Kidney (tissue), 13 donors: ENCODE measurements at regions not wholly inside any gene's neighbourhood (a gene's known extent, or its start where the extent isn't known, plus 50 kb on each side); places are given as distances from the start of the nearest gene placed in this dataset.
A peak's percentile ranks its signal among the peaks of the same experiment; 100 is the strongest.

Experiments used
- DNase-seq, 5 donors: peaks; one replicate each; pipeline ENCODE4 v3.0.0-alpha.2; 2013 to 2020
- FAIRE-seq: peaks from 2 replicates; lab custom pipeline; 2012; peaks lifted over from hg19 to GRCh38; lab: Jason Lieb, UNC
- H3K27ac ChIP-seq, 2 donors: one replicate each; pipeline ENCODE4 v1.7.0; 2013; ENCODE audit warnings: low read depth in 2 of 2, low read length in 2 of 2, inconsistent platforms in 1 of 2
- H3K27me3 ChIP-seq: one replicate; pipeline ENCODE4 v1.7.1; 2013; ENCODE audit warnings: low read length, inconsistent platforms; ENCODE audit not compliant: control insufficient read depth, insufficient read depth
- H3K36me3 ChIP-seq, 3 donors: one replicate each; pipeline versions ENCODE4 v1.7.0 to v1.7.1; 2013; ENCODE audit warnings: low read length in 3 of 3, control low read depth in 1 of 3, inconsistent platforms in 1 of 3; ENCODE audit not compliant: insufficient read depth in 3 of 3, control insufficient read depth in 2 of 3
- H3K4me1 ChIP-seq, 3 donors: one replicate each; pipeline versions ENCODE4 v1.7.0 to v1.7.1; 2013; ENCODE audit warnings: low read length in 3 of 3, inconsistent platforms in 1 of 3, low read depth in 1 of 3; ENCODE audit not compliant: control insufficient read depth in 2 of 3, insufficient read depth in 2 of 3
- H3K4me3 ChIP-seq, 3 donors: one replicate each; pipeline versions ENCODE4 v1.7.0 to v1.8.1; 2013; ENCODE audit warnings: low read length in 3 of 3, control low read depth in 1 of 3, inconsistent platforms in 1 of 3
- H3K9ac ChIP-seq, 3 donors: one replicate each; pipeline versions ENCODE4 v1.7.0 to v1.7.1; 2013; ENCODE audit warnings: low read length in 3 of 3, control low read depth in 1 of 3, inconsistent platforms in 1 of 3
- H3K9me3 ChIP-seq, 3 donors: one replicate each; pipeline versions ENCODE4 v1.7.0 to v1.7.1; 2013; ENCODE audit warnings: low read length in 3 of 3, control low read depth in 1 of 3, inconsistent platforms in 1 of 3; ENCODE audit not compliant: control insufficient read depth in 2 of 3, insufficient read depth in 1 of 3
- intact Hi-C: fragments of 100-400 bp; cut with DNase I; formaldehyde crosslinking; loops from one replicate; pipeline ENCODE4 v1.11.1; 2022
- TF ChIP-seq, protein P1 (sequence below): IDR thresholded peaks from 3 replicates; pipeline ENCODE4 v1.5.1; 2012; ENCODE audit warnings: mild to moderate bottlenecking, moderate library complexity, borderline replicate concordance; ENCODE audit not compliant: insufficient read depth; ENCODE audit errors: extremely low read depth
- donor health status: control.
- donor health status: control.
- donor health status: control.
- donor health status: control.
- donor health status: control.
- donor health status: DM: yes; HTN: yes; CAD: no.
- donor health status: Normal renal cell carcinoma (clear cell type).

DNA sequence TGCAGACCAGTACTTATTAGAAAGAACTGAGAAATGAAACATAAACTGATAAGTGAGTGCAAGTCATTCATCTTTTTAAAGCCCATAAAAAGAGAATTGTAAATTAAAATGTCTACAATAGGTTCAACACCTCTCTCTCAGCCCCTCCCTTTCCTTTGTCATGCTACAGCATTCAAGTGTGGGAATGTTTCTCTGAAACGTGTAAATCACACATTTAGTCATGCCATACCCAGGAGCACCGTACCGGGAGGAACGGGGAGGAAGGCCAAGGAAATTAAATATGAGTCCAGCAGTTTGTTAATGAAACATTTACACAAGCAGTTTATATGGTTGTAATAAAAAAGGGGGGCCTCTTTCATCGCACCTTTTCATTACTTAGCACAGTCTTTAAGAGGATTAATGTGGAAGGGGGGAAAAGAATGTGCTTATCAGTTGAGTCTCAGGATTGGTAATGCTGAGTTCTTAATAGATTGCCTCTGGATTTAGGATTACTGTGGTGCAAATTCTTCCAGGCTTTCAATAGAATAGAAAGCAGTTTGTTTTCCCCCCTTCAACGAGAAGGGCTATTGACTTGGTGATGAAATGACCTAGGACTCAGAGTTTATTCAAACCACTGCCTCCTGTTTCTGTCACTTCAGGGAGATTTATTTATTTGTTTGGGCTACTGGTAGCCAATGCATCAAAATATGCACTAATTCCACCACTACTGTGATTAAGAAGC lies 176.0 kb upstream of the ZNF608 start:
- no peak overlapping the region for H3K4me3 ChIP-seq
- no peak overlapping the region for H3K27ac ChIP-seq
- H3K36me3 ChIP-seq, result no peaks in the 10 kb centered on the region
- H3K9ac ChIP-seq, result no peak overlapping the region
- DNase-seq, result peak in 1 of 5 donors; percentile 29
- intact Hi-C loops, result no loop called here
- H3K4me1 ChIP-seq, result peaks cover 0 to 5% (median 2%) of the 10 kb centered on the region in 3 donors
- FAIRE-seq, result no peak
- H3K27me3 ChIP-seq, result no peaks in the 10 kb centered on the region
- no peaks in the 10 kb centered on the region for H3K9me3 ChIP-seq
- TF ChIP-seq, protein P1, sequence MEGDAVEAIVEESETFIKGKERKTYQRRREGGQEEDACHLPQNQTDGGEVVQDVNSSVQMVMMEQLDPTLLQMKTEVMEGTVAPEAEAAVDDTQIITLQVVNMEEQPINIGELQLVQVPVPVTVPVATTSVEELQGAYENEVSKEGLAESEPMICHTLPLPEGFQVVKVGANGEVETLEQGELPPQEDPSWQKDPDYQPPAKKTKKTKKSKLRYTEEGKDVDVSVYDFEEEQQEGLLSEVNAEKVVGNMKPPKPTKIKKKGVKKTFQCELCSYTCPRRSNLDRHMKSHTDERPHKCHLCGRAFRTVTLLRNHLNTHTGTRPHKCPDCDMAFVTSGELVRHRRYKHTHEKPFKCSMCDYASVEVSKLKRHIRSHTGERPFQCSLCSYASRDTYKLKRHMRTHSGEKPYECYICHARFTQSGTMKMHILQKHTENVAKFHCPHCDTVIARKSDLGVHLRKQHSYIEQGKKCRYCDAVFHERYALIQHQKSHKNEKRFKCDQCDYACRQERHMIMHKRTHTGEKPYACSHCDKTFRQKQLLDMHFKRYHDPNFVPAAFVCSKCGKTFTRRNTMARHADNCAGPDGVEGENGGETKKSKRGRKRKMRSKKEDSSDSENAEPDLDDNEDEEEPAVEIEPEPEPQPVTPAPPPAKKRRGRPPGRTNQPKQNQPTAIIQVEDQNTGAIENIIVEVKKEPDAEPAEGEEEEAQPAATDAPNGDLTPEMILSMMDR, result no peak

DNA sequence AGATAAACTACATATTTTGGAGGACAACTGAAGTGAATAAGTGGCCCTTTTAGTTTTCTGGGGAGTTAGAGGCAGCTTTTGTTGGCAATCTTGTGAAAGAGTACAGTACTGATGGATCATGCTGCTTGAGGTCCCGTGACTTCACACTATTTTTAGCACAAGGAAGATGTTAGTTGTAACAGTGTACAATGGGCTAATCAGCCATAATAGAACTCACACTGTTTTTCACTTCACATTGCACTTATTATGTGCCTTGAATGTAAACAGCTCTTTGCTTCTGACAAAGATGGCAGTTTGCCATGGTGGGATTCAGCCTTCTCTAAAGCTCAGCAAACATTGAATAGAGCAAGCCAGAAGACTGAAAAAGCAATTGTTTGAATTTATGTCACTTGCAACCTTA lies 176.7 kb upstream of the ZNF608 start:
- H3K36me3 ChIP-seq, result no peaks in the 10 kb centered on the region
- DNase-seq, result peak in 1 of 5 donors; percentile 68
- H3K4me3 ChIP-seq, result no peak overlapping the region
- H3K9ac ChIP-seq, result no peak overlapping the region
- no peak for FAIRE-seq
- TF ChIP-seq, protein P1, result no peak
- intact Hi-C loops, result no loop called here
- H3K4me1 ChIP-seq, result peaks cover 0 to 5% (median 2%) of the 10 kb centered on the region in 3 donors
- H3K9me3 ChIP-seq, result no peaks in the 10 kb centered on the region
- H3K27ac ChIP-seq, result no peak overlapping the region
- no peaks in the 10 kb centered on the region for H3K27me3 ChIP-seq

DNA sequence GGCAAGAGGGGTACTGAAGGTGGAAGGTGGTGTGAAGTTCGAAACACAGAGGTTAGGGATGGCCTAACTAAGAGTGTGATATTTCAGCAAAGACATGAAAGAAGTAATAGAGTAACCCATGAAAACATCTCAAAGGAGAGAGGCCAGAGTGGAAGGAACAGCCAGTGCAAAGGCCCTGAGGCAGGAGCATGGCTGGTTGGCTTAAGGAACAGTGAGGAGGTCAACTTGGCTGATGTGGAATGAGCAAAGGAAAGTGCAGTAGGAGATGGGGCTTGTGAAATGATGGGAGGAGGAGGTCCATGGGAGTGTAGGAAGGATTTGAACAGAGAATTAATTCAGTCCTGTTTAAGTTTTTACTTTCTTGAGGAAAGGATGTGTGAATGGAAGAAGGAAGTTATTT lies 178.3 kb upstream of the ZNF608 start:
- DNase-seq, result no peak
- Histone ChIP-seq H3K27ac (no peak overlapping the region), H3K4me1 (peaks cover 0 to 5% (median 2%) of the 10 kb centered on the region in 3 donors), H3K27me3 (no peaks in the 10 kb centered on the region), H3K4me3 (no peak overlapping the region), H3K9ac (no peak overlapping the region), H3K36me3 (no peaks in the 10 kb centered on the region), H3K9me3 (no peaks in the 10 kb centered on the region)
- intact Hi-C loops, result no loop called here
- TF ChIP-seq, protein P1, result no peak
- no peak for FAIRE-seq

DNA sequence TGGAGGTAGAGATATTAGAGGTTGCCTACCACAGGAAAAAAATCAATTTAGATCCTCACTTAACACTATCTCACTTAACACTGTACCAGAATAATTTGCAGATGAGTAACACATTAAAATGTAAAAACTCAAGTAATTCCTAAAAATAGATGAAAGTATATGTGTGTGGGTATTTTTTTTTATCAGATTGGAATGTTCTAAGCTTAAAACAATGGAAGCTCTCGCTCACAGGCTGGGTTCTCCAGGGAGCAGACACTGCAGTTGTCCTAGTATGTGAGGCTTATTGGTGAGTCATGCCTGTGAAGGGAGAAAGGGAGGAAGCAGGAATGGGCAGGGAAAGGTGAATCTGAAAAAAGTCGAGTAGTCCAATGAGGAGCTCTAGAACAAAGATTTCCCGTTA lies 181.3 kb upstream of the ZNF608 start:
- no peak for FAIRE-seq
- H3K36me3 ChIP-seq, result no peaks in the 10 kb centered on the region
- TF ChIP-seq, protein P1, result no peak
- H3K9me3 ChIP-seq, result no peaks in the 10 kb centered on the region
- H3K27ac ChIP-seq, result no peak overlapping the region
- H3K4me1 ChIP-seq, result peaks cover 0 to 5% (median 2%) of the 10 kb centered on the region in 3 donors
- H3K9ac ChIP-seq, result no peak overlapping the region
- H3K27me3 ChIP-seq, result no peaks in the 10 kb centered on the region
- intact Hi-C loops, result no loop called here
- no peak for DNase-seq
- no peak overlapping the region for H3K4me3 ChIP-seq
